MM.1S (cell line): ENCODE measurements at regions not wholly inside any gene's neighbourhood (a gene's known extent, or its start where the extent isn't known, plus 50 kb on each side); places are given as distances from the start of the nearest gene placed in this dataset.

Source experiments
- DNase-seq: peaks from one replicate; pipeline ENCODE4 v3.0.0-alpha.2; 2015
- H2AFZ ChIP-seq: fragments of 300-600 bp; sonication (generic); 2 replicates; pipeline ENCODE4 v1.6.0; 2016; ENCODE audit warnings: antibody characterized with exemption, low read length
- H3F3A ChIP-seq: fragments of 300-600 bp; sonication (generic); 2 replicates; pipeline ENCODE4 v1.6.1; 2016; ENCODE audit warnings: mild to moderate bottlenecking, antibody characterized with exemption, low read length, moderate library complexity, mixed read lengths; ENCODE audit not compliant: insufficient read depth
- H3K27ac ChIP-seq: fragments of 300-600 bp; sonication (generic); 2 replicates; pipeline ENCODE4 v1.5.1; 2016; ENCODE audit warnings: mild to moderate bottlenecking, low read length
- H3K27me3 ChIP-seq: fragments of 300-600 bp; sonication (generic); replicated peaks from 2 replicates; pipeline ENCODE4 v1.6.0; 2016; ENCODE audit warnings: low read length; ENCODE audit not compliant: insufficient read depth
- H3K36me3 ChIP-seq: fragments of 300-600 bp; sonication (generic); replicated peaks from 2 replicates; pipeline ENCODE4 v1.6.1; 2016; ENCODE audit warnings: mild to moderate bottlenecking, low read length, mixed read lengths; ENCODE audit not compliant: insufficient read depth
- H3K4me1 ChIP-seq: fragments of 300-600 bp; sonication (generic); 2 replicates; pipeline ENCODE4 v1.6.1; 2016; ENCODE audit warnings: low read length, mixed read lengths
- H3K4me2 ChIP-seq: fragments of 300-600 bp; sonication (generic); 2 replicates; pipeline ENCODE4 v1.6.0; 2016; ENCODE audit warnings: low read depth, low read length
- H3K4me3 ChIP-seq: fragments of 300-600 bp; sonication (generic); 2 replicates; pipeline ENCODE4 v1.5.1; 2016; ENCODE audit warnings: low read length, mixed read lengths
- H3K79me2 ChIP-seq: fragments of 300-600 bp; sonication (generic); 2 replicates; pipeline ENCODE4 v1.6.1; 2016; ENCODE audit warnings: mixed run types, low read length, mixed read lengths
- H3K9ac ChIP-seq: fragments of 300-600 bp; sonication (generic); 2 replicates; pipeline ENCODE4 v1.6.1; 2016; ENCODE audit warnings: low read length, mixed read lengths
- H3K9me2 ChIP-seq: fragments of 300-600 bp; sonication (generic); replicated peaks from 2 replicates; pipeline ENCODE4 v1.6.1; 2016; ENCODE audit warnings: mild to moderate bottlenecking, low read length, mixed read lengths; ENCODE audit not compliant: insufficient read depth
- H3K9me3 ChIP-seq: fragments of 300-600 bp; sonication (generic); replicated peaks from 2 replicates; pipeline ENCODE4 v1.6.1; 2016; ENCODE audit warnings: mild to moderate bottlenecking, low read length, mixed read lengths; ENCODE audit not compliant: insufficient read depth
- H4K20me1 ChIP-seq: fragments of 300-600 bp; sonication (generic); 2 replicates; pipeline ENCODE4 v1.6.1; 2016; ENCODE audit warnings: mild to moderate bottlenecking, low read length, moderate library complexity, mixed read lengths; ENCODE audit not compliant: insufficient read depth
- CTCF ChIP-seq: fragments of 300-600 bp; sonication (generic); IDR thresholded peaks from 2 replicates; pipeline ENCODE4 v1.5.1; 2016; ENCODE audit warnings: antibody characterized with exemption, low read length, mixed read lengths
- EZH2 ChIP-seq: fragments of 300-600 bp; sonication (generic); optimal IDR thresholded peaks from 2 replicates; pipeline ENCODE3; 2017; ENCODE audit warnings: low read depth, mild to moderate bottlenecking, antibody characterized with exemption, low read length, mixed read lengths
- EZH2phosphoT487 ChIP-seq: fragments of 300-600 bp; sonication (generic); IDR thresholded peaks from 2 replicates; pipeline ENCODE4 v1.6.1; 2018; ENCODE audit warnings: antibody characterized with exemption, low read length

GRCh38 chr10:10852464-10852863 lies 165.2 kb upstream of the CELF2 start:
- Histone ChIP-seq H3F3A (no peaks in the 10 kb centered on the region), H3K79me2 (no peaks in the 10 kb centered on the region), H3K9ac (no peak overlapping the region), H3K9me2 (no peaks in the 10 kb centered on the region), H3K27ac (no peak overlapping the region), H3K4me3 (no peak overlapping the region), H3K4me2 (no peak overlapping the region), H4K20me1 (no peaks in the 10 kb centered on the region), H3K4me1 (no peaks in the 10 kb centered on the region), H3K9me3 (no peaks in the 10 kb centered on the region), H2AFZ (no peak overlapping the region), H3K27me3 (no peaks in the 10 kb centered on the region), H3K36me3 (no peaks in the 10 kb centered on the region)
- DNase-seq = no peak
- no peak for TF ChIP-seq EZH2phosphoT487
- no peak for TF ChIP-seq CTCF
- no peak for TF ChIP-seq EZH2

GRCh38 chr10:10853954-10854353 lies 163.7 kb upstream of the CELF2 start:
- H4K20me1 ChIP-seq = no peaks in the 10 kb centered on the region
- H3F3A ChIP-seq = no peaks in the 10 kb centered on the region
- no peak for TF ChIP-seq EZH2
- TF ChIP-seq EZH2phosphoT487 = no peak
- TF ChIP-seq CTCF = no peak
- no peak overlapping the region for H3K9ac ChIP-seq
- no peaks in the 10 kb centered on the region for H3K27me3 ChIP-seq
- H3K9me2 ChIP-seq = no peaks in the 10 kb centered on the region
- H3K4me2 ChIP-seq = no peak overlapping the region
- no peak overlapping the region for H3K4me3 ChIP-seq
- no peak overlapping the region for H3K27ac ChIP-seq
- H2AFZ ChIP-seq = no peak overlapping the region
- H3K79me2 ChIP-seq = no peaks in the 10 kb centered on the region
- H3K36me3 ChIP-seq = no peaks in the 10 kb centered on the region
- H3K4me1 ChIP-seq = no peaks in the 10 kb centered on the region
- no peak for DNase-seq
- H3K9me3 ChIP-seq = no peaks in the 10 kb centered on the region

- TF ChIP-seq EZH2phosphoT487 (no peak), EZH2 (no peak), CTCF (no peak)
Measured at GRCh38 chr10:10854725-10855124, 162.9 kb upstream of the CELF2 start.

More at GRCh38 chr10:10854725-10855124, 162.9 kb upstream of the CELF2 start:
- Histone ChIP-seq H3K4me2 (no peak overlapping the region), H3K27me3 (no peaks in the 10 kb centered on the region), H3K4me3 (no peak overlapping the region), H3K9me3 (no peaks in the 10 kb centered on the region), H3K79me2 (no peaks in the 10 kb centered on the region), H3K27ac (no peak overlapping the region), H4K20me1 (no peaks in the 10 kb centered on the region), H3K9ac (no peak overlapping the region), H2AFZ (no peak overlapping the region), H3K36me3 (no peaks in the 10 kb centered on the region), H3K4me1 (no peaks in the 10 kb centered on the region), H3K9me2 (no peaks in the 10 kb centered on the region), H3F3A (no peaks in the 10 kb centered on the region)
- DNase-seq = no peak
